Suprapubic skin (tissue), 4 donors: ENCODE measurements at regions not wholly inside any gene's neighbourhood (a gene's known extent, or its start where the extent isn't known, plus 50 kb on each side); places are given as distances from the start of the nearest gene placed in this dataset.
"Not testable (repeated sequence)": the region's sequence is repeated elsewhere in the genome, so short reads cannot be mapped to it uniquely, and the experiment has no call there.

Experiments used
- DNase-seq, 2 donors: peaks; one replicate each; pipeline ENCODE4 v3.0.0-alpha.2; 2019; ENCODE audit warnings: low spot score in 2 of 2
- H3K27ac ChIP-seq: fragments of 200-600 bp; sonication (generic); one replicate; pipeline ENCODE4 v1.5.1; 2019
- H3K27me3 ChIP-seq: fragments of 200-600 bp; sonication (generic); one replicate; pipeline ENCODE4 v1.5.1; 2019
- H3K36me3 ChIP-seq: fragments of 200-600 bp; sonication (generic); one replicate; pipeline ENCODE4 v1.5.1; 2019
- H3K4me1 ChIP-seq: fragments of 200-600 bp; sonication (generic); one replicate; pipeline ENCODE4 v1.5.1; 2019
- H3K4me3 ChIP-seq: fragments of 200-600 bp; sonication (generic); one replicate; pipeline ENCODE4 v1.5.1; 2019; ENCODE audit warnings: mild to moderate bottlenecking
- H3K9me3 ChIP-seq: fragments of 200-600 bp; sonication (generic); one replicate; pipeline ENCODE4 v1.5.1; 2019
- CTCF ChIP-seq, 2 donors: fragments of 200-600 bp in 1 of 2; fragments of 450-650 bp in 1 of 2; sonication (generic) in 1 of 2; IDR thresholded peaks; one replicate each; pipeline ENCODE4 v1.5.1; 2016 to 2019; ENCODE audit warnings: antibody characterized with exemption in 2 of 2, mild to moderate bottlenecking in 1 of 2, moderate library complexity in 1 of 2
- EP300 ChIP-seq: sonication (generic); formaldehyde crosslinking; IDR thresholded peaks from one replicate; pipeline ENCODE4 v1.6.1; 2017; ENCODE audit warnings: antibody characterized with exemption
- POLR2A ChIP-seq, 2 donors: fragments of 450-650 bp; IDR thresholded peaks; one replicate each; pipeline ENCODE4 v1.6.1; 2017; ENCODE audit warnings: antibody characterized with exemption in 2 of 2, mild to moderate bottlenecking in 2 of 2, moderate library complexity in 2 of 2
- POLR2AphosphoS5 ChIP-seq, 3 donors: sonication (generic); formaldehyde crosslinking; IDR thresholded peaks; one replicate each; pipeline ENCODE4 v1.6.1; 2017; ENCODE audit warnings: antibody characterized with exemption in 3 of 3
- WGBS: methylation state at CpG from one replicate; pipeline ENCODE4 v1.1.5; 2018; 5-methylcytosine and 5-hydroxymethylcytosine counted together

GRCh38 chr7:17109020-17109419, 189.4 kb upstream of the AHR start:
- WGBS: 45% methylated on average over 2 of the region's 2 CpGs
- H3K36me3 ChIP-seq: no peaks in the 10 kb centered on the region
- H3K27ac ChIP-seq: no peak overlapping the region
- H3K4me1 ChIP-seq: peaks cover 5% of the 10 kb centered on the region
- H3K9me3 ChIP-seq: no peaks in the 10 kb centered on the region
- TF ChIP-seq POLR2AphosphoS5 (IDR thresholded peaks at IDR 0.05): no peak
- no peak for TF ChIP-seq CTCF (IDR thresholded peaks at IDR 0.05)
- no peak for TF ChIP-seq POLR2A (IDR thresholded peaks at IDR 0.05)
- TF ChIP-seq EP300: no peak
- no peaks in the 10 kb centered on the region for H3K27me3 ChIP-seq
- DNase-seq: no peak
- no peak overlapping the region for H3K4me3 ChIP-seq

- not testable (repeated sequence) for H3K9me3 ChIP-seq, H3K27ac ChIP-seq, DNase-seq, H3K27me3 ChIP-seq, H3K4me3 ChIP-seq, H3K36me3 ChIP-seq, H3K4me1 ChIP-seq
- WGBS: 96% methylated on average over 2 of the region's 2 CpGs
Measured at GRCh38 chr7:17113770-17114169, 184.7 kb upstream of the AHR start.

GRCh38 chr7:17118412-17118811, 180.0 kb upstream of the AHR start:
- no peaks in the 10 kb centered on the region for H3K4me1 ChIP-seq
- 82% methylated on average over 3 of the region's 3 CpGs for WGBS
- no peaks in the 10 kb centered on the region for H3K36me3 ChIP-seq
- no peak overlapping the region for H3K27ac ChIP-seq
- no peaks in the 10 kb centered on the region for H3K27me3 ChIP-seq
- H3K9me3 ChIP-seq: no peaks in the 10 kb centered on the region
- TF ChIP-seq POLR2AphosphoS5 (IDR thresholded peaks at IDR 0.05) (no peak), CTCF (IDR thresholded peaks at IDR 0.05) (no peak), EP300 (no peak), POLR2A (IDR thresholded peaks at IDR 0.05) (no peak)
- no peak for DNase-seq
- H3K4me3 ChIP-seq: no peak overlapping the region

GRCh38 chr7:17120756-17121155, 177.7 kb upstream of the AHR start:
- TF ChIP-seq POLR2A (IDR thresholded peaks at IDR 0.05) (no peak), POLR2AphosphoS5 (IDR thresholded peaks at IDR 0.05) (no peak), CTCF (IDR thresholded peaks at IDR 0.05) (no peak), EP300 (no peak)
- H3K27ac ChIP-seq: no peak overlapping the region
- H3K27me3 ChIP-seq: no peaks in the 10 kb centered on the region
- no peaks in the 10 kb centered on the region for H3K4me1 ChIP-seq
- H3K36me3 ChIP-seq: no peaks in the 10 kb centered on the region
- no peak for DNase-seq
- no peak overlapping the region for H3K4me3 ChIP-seq
- no peaks in the 10 kb centered on the region for H3K9me3 ChIP-seq
- 98% methylated on average over 2 of the region's 2 CpGs for WGBS

- no peaks in the 10 kb centered on the region for H3K4me1 ChIP-seq
- H3K9me3 ChIP-seq: no peaks in the 10 kb centered on the region
- no peak for TF ChIP-seq CTCF (IDR thresholded peaks at IDR 0.05)
- TF ChIP-seq EP300: no peak
- no peak for TF ChIP-seq POLR2A (IDR thresholded peaks at IDR 0.05)
- no peak for TF ChIP-seq POLR2AphosphoS5 (IDR thresholded peaks at IDR 0.05)
- DNase-seq: no peak
- H3K4me3 ChIP-seq: no peak overlapping the region
- 100% methylated on average over 1 of the region's 1 CpG for whole genome bisulfite sequencing
- no peak overlapping the region for H3K27ac ChIP-seq
- no peaks in the 10 kb centered on the region for H3K36me3 ChIP-seq
- H3K27me3 ChIP-seq: no peaks in the 10 kb centered on the region
Measured at GRCh38 chr7:17121671-17122070, 176.8 kb upstream of the AHR start.

GRCh38 chr7:17123020-17123419, 175.4 kb upstream of the AHR start:
- H3K27ac ChIP-seq: no peak overlapping the region
- no peaks in the 10 kb centered on the region for H3K36me3 ChIP-seq
- H3K9me3 ChIP-seq: no peaks in the 10 kb centered on the region
- TF ChIP-seq POLR2A (IDR thresholded peaks at IDR 0.05): no peak
- no peak for TF ChIP-seq EP300
- TF ChIP-seq POLR2AphosphoS5 (IDR thresholded peaks at IDR 0.05): no peak
- TF ChIP-seq CTCF (IDR thresholded peaks at IDR 0.05): no peak
- H3K27me3 ChIP-seq: no peaks in the 10 kb centered on the region
- WGBS: 73% methylated on average over 4 of the region's 4 CpGs
- no peak overlapping the region for H3K4me3 ChIP-seq
- DNase-seq: no peak
- no peaks in the 10 kb centered on the region for H3K4me1 ChIP-seq
